ENCODE measurements at regions not wholly inside any gene's neighbourhood (a gene's known extent, or its start where the extent isn't known, plus 50 kb on each side); places are given as distances from the start of the nearest gene placed in this dataset.

DNA sequence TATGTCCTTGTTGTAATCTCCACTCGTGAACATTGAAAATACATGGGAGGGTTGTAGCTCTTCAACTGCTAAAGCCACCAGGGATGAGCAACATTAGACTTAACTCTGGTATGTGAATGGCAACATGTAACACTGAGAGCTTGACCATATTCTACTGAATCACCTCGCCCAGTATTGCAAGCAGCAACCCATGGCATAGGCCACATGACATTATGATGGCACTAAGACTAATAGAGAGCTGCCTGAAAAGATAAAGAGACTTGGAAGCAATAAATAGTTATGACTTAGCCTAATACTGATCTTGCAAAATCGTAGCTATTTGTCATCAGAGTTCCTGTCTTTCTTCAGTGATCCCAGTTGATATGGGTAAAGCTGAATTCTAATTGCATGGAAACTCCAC, 108.4 kb upstream of the NREP start:
- ATAC-seq (no peak), DNase-seq (ENCODE audit: low spot score) (no peak)
- no peaks in the 10 kb centered on the region for H3K27me3 ChIP-seq (ENCODE audit: insufficient read depth)
- H3K4me2 ChIP-seq, result no peak overlapping the region
- H3K27ac ChIP-seq (ENCODE audit: low read depth), result no peak overlapping the region
- TF ChIP-seq NANOG (IDR thresholded peaks at IDR 0.05; ENCODE audit: borderline replicate concordance), result no peak
- no peak for TF ChIP-seq ZNF331 (CRISPR knock-in tag; IDR thresholded peaks at IDR 0.05; ENCODE audit: low read depth)
- no peak for TF ChIP-seq CREB1 (CRISPR knock-in tag; IDR thresholded peaks at IDR 0.05; ENCODE audit: low read depth)
- TF ChIP-seq EZH2phosphoT487 (IDR thresholded peaks at IDR 0.05; ENCODE audit: unreplicated experiment), result no peak
- no peak for TF ChIP-seq EZH2 (IDR thresholded peaks at IDR 0.05; ENCODE audit: low read depth, unreplicated experiment)
- TF ChIP-seq, protein P1, sequence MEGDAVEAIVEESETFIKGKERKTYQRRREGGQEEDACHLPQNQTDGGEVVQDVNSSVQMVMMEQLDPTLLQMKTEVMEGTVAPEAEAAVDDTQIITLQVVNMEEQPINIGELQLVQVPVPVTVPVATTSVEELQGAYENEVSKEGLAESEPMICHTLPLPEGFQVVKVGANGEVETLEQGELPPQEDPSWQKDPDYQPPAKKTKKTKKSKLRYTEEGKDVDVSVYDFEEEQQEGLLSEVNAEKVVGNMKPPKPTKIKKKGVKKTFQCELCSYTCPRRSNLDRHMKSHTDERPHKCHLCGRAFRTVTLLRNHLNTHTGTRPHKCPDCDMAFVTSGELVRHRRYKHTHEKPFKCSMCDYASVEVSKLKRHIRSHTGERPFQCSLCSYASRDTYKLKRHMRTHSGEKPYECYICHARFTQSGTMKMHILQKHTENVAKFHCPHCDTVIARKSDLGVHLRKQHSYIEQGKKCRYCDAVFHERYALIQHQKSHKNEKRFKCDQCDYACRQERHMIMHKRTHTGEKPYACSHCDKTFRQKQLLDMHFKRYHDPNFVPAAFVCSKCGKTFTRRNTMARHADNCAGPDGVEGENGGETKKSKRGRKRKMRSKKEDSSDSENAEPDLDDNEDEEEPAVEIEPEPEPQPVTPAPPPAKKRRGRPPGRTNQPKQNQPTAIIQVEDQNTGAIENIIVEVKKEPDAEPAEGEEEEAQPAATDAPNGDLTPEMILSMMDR (conservative IDR thresholded peaks at IDR 0.05; ENCODE audit: low read depth in 2 of 2), result no peak
- no peak for TF ChIP-seq STAT1 (IDR thresholded peaks at IDR 0.05; ENCODE audit: unreplicated experiment)
- Mint-ChIP-seq H3K4me1 (no peaks in the 10 kb centered on the region), H3K9me3 (peaks cover 2% of the 10 kb centered on the region; the same call in 1 of the 3 replicates), H3K27me3 (ENCODE audit: insufficient read depth, low read depth, poor library complexity) (no peaks in the 10 kb centered on the region), H3K36me3 (ENCODE audit: low read depth) (no peaks in the 10 kb centered on the region), H3K4me3 (no peak overlapping the region), H3K27ac (no peak overlapping the region)
- no peak overlapping the region for H3K4me3 ChIP-seq
- no peaks in the 10 kb centered on the region for H3F3A ChIP-seq (replicated peaks; ENCODE audit: low read depth)
- H3K79me2 ChIP-seq (replicated peaks; ENCODE audit: insufficient read depth), result no peaks in the 10 kb centered on the region
- no peaks in the 10 kb centered on the region for H3K36me3 ChIP-seq (ENCODE audit: insufficient read depth)
- H4K20me1 ChIP-seq (replicated peaks; ENCODE audit: insufficient read depth), result no peaks in the 10 kb centered on the region
- H3K4me1 ChIP-seq (ENCODE audit: insufficient read depth), result no peaks in the 10 kb centered on the region
- no peak overlapping the region for H2AFZ ChIP-seq
- no peaks in the 10 kb centered on the region for H3K9me2 ChIP-seq (ENCODE audit: insufficient read depth)

DNA sequence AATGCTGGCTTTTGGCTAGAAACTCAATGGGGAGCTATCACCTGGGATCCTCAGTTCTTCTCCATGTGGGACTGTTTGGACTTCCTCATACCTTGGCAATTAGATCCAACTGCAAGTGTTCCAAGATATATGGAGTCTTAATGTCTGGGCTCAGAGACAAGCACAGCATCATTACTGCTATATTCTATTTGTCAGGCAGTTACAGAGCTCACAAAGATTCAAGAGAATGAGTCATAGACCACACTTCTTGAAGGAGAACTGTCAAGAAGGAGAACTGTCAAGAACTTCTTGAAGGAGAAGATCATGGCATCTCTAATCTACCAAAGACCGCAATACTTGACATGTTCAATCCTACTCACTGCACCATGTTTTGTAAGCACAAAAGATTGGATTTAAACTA, 106.8 kb upstream of the NREP start:
- Histone ChIP-seq H3K36me3 (ENCODE audit: insufficient read depth) (no peaks in the 10 kb centered on the region), H3F3A (replicated peaks; ENCODE audit: low read depth) (no peaks in the 10 kb centered on the region), H3K4me3 (no peak overlapping the region), H3K4me2 (no peak overlapping the region), H3K4me1 (ENCODE audit: insufficient read depth) (no peaks in the 10 kb centered on the region), H3K9me2 (ENCODE audit: insufficient read depth) (no peaks in the 10 kb centered on the region), H2AFZ (no peak overlapping the region), H3K27me3 (ENCODE audit: insufficient read depth) (no peaks in the 10 kb centered on the region), H4K20me1 (replicated peaks; ENCODE audit: insufficient read depth) (no peaks in the 10 kb centered on the region), H3K27ac (ENCODE audit: low read depth) (no peak overlapping the region), H3K79me2 (replicated peaks; ENCODE audit: insufficient read depth) (no peaks in the 10 kb centered on the region)
- no peak for DNase-seq (ENCODE audit: low spot score)
- peaks cover 2% of the 10 kb centered on the region; the same call in 1 of the 3 replicates for H3K9me3 Mint-ChIP-seq
- no peak overlapping the region for H3K27ac Mint-ChIP-seq
- no peaks in the 10 kb centered on the region for H3K36me3 Mint-ChIP-seq (ENCODE audit: low read depth)
- H3K4me3 Mint-ChIP-seq, result no peak overlapping the region
- ATAC-seq, result no peak
- H3K4me1 Mint-ChIP-seq, result no peaks in the 10 kb centered on the region
- no peaks in the 10 kb centered on the region for H3K27me3 Mint-ChIP-seq (ENCODE audit: insufficient read depth, low read depth, poor library complexity)
- TF ChIP-seq STAT1 (IDR thresholded peaks at IDR 0.05; ENCODE audit: unreplicated experiment), result no peak
- no peak for TF ChIP-seq EZH2phosphoT487 (IDR thresholded peaks at IDR 0.05; ENCODE audit: unreplicated experiment)
- TF ChIP-seq, protein P2, sequence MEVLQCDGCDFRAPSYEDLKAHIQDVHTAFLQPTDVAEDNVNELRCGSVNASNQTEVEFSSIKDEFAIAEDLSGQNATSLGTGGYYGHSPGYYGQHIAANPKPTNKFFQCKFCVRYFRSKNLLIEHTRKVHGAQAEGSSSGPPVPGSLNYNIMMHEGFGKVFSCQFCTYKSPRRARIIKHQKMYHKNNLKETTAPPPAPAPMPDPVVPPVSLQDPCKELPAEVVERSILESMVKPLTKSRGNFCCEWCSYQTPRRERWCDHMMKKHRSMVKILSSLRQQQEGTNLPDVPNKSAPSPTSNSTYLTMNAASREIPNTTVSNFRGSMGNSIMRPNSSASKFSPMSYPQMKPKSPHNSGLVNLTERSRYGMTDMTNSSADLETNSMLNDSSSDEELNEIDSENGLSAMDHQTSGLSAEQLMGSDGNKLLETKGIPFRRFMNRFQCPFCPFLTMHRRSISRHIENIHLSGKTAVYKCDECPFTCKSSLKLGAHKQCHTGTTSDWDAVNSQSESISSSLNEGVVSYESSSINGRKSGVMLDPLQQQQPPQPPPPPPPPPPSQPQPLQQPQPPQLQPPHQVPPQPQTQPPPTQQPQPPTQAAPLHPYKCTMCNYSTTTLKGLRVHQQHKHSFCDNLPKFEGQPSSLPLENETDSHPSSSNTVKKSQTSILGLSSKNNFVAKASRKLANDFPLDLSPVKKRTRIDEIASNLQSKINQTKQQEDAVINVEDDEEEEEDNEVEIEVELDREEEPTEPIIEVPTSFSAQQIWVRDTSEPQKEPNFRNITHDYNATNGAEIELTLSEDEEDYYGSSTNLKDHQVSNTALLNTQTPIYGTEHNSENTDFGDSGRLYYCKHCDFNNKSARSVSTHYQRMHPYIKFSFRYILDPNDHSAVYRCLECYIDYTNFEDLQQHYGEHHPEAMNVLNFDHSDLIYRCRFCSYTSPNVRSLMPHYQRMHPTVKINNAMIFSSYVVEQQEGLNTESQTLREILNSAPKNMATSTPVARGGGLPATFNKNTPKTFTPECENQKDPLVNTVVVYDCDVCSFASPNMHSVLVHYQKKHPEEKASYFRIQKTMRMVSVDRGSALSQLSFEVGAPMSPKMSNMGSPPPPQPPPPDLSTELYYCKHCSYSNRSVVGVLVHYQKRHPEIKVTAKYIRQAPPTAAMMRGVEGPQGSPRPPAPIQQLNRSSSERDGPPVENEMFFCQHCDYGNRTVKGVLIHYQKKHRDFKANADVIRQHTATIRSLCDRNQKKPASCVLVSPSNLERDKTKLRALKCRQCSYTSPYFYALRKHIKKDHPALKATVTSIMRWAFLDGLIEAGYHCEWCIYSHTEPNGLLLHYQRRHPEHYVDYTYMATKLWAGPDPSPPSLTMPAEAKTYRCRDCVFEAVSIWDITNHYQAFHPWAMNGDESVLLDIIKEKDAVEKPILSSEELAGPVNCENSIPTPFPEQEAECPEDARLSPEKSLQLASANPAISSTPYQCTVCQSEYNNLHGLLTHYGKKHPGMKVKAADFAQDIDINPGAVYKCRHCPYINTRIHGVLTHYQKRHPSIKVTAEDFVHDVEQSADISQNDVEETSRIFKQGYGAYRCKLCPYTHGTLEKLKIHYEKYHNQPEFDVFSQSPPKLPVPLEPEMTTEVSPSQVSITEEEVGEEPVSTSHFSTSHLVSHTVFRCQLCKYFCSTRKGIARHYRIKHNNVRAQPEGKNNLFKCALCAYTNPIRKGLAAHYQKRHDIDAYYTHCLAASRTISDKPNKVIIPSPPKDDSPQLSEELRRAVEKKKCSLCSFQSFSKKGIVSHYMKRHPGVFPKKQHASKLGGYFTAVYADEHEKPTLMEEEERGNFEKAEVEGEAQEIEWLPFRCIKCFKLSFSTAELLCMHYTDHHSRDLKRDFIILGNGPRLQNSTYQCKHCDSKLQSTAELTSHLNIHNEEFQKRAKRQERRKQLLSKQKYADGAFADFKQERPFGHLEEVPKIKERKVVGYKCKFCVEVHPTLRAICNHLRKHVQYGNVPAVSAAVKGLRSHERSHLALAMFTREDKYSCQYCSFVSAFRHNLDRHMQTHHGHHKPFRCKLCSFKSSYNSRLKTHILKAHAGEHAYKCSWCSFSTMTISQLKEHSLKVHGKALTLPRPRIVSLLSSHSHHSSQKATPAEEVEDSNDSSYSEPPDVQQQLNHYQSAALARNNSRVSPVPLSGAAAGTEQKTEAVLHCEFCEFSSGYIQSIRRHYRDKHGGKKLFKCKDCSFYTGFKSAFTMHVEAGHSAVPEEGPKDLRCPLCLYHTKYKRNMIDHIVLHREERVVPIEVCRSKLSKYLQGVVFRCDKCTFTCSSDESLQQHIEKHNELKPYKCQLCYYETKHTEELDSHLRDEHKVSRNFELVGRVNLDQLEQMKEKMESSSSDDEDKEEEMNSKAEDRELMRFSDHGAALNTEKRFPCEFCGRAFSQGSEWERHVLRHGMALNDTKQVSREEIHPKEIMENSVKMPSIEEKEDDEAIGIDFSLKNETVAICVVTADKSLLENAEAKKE (CRISPR knock-in tag; IDR thresholded peaks at IDR 0.05), result no peak
- TF ChIP-seq, protein P3, sequence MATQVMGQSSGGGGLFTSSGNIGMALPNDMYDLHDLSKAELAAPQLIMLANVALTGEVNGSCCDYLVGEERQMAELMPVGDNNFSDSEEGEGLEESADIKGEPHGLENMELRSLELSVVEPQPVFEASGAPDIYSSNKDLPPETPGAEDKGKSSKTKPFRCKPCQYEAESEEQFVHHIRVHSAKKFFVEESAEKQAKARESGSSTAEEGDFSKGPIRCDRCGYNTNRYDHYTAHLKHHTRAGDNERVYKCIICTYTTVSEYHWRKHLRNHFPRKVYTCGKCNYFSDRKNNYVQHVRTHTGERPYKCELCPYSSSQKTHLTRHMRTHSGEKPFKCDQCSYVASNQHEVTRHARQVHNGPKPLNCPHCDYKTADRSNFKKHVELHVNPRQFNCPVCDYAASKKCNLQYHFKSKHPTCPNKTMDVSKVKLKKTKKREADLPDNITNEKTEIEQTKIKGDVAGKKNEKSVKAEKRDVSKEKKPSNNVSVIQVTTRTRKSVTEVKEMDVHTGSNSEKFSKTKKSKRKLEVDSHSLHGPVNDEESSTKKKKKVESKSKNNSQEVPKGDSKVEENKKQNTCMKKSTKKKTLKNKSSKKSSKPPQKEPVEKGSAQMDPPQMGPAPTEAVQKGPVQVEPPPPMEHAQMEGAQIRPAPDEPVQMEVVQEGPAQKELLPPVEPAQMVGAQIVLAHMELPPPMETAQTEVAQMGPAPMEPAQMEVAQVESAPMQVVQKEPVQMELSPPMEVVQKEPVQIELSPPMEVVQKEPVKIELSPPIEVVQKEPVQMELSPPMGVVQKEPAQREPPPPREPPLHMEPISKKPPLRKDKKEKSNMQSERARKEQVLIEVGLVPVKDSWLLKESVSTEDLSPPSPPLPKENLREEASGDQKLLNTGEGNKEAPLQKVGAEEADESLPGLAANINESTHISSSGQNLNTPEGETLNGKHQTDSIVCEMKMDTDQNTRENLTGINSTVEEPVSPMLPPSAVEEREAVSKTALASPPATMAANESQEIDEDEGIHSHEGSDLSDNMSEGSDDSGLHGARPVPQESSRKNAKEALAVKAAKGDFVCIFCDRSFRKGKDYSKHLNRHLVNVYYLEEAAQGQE (IDR thresholded peaks at IDR 0.05; ENCODE audit: unreplicated experiment), result no peak
- no peak for TF ChIP-seq ZNF331 (CRISPR knock-in tag; IDR thresholded peaks at IDR 0.05; ENCODE audit: low read depth)
- TF ChIP-seq CREB1 (CRISPR knock-in tag; IDR thresholded peaks at IDR 0.05; ENCODE audit: low read depth), result no peak

All from GM23338 (cell line).